NT2/D1 (cell line): ENCODE measurements at regions not wholly inside any gene's neighbourhood (a gene's known extent, or its start where the extent isn't known, plus 50 kb on each side); places are given as distances from the start of the nearest gene placed in this dataset.

ENCODE experiments used
- DNase-seq: peaks from one replicate; pipeline ENCODE4 v3.0.0-alpha.2; 2011; ENCODE audit warnings: low read depth, low spot score
- H3K27me3 ChIP-seq: 2 replicates; pipeline ENCODE4 v1.6.0; 2011; ENCODE audit warnings: mild to moderate bottlenecking; ENCODE audit not compliant: insufficient read length, insufficient read depth
- H3K36me3 ChIP-seq: 2 replicates; pipeline ENCODE4 v1.6.1; 2011; ENCODE audit warnings: mild to moderate bottlenecking, low read length, mixed read lengths; ENCODE audit not compliant: insufficient read depth, insufficient read length
- H3K4me1 ChIP-seq: 2 replicates; pipeline ENCODE4 v1.5.1; 2011; ENCODE audit not compliant: insufficient read depth, insufficient read length
- H3K4me3 ChIP-seq: 2 replicates; pipeline ENCODE4 v1.5.1; 2011; ENCODE audit warnings: low read depth; ENCODE audit not compliant: insufficient read length
- H3K9ac ChIP-seq: 2 replicates; pipeline ENCODE4 v1.6.0; 2011; ENCODE audit warnings: low read depth; ENCODE audit not compliant: insufficient read length
- H3K9me3 ChIP-seq: 2 replicates; pipeline ENCODE4 v1.5.1; 2011; ENCODE audit warnings: mild to moderate bottlenecking, low read length; ENCODE audit not compliant: insufficient read depth
- SUZ12 ChIP-seq: IDR thresholded peaks from 2 replicates; pipeline ENCODE4 v1.6.1; 2011; ENCODE audit not compliant: insufficient read length, insufficient read depth; ENCODE audit errors: extremely low read depth
- YY1 ChIP-seq: IDR thresholded peaks from 2 replicates; pipeline ENCODE4 v1.6.1; 2011; ENCODE audit not compliant: insufficient read length, insufficient read depth
- ZNF274 ChIP-seq: IDR thresholded peaks from 2 replicates; pipeline ENCODE4 v1.6.1; 2011; ENCODE audit warnings: mild to moderate bottlenecking, low read depth, low read length

GRCh38 chr12:131383291-131383690 is 327.6 kb upstream of the SFSWAP start:
- DNase-seq: no peak
- no peaks in the 10 kb centered on the region for H3K9me3 ChIP-seq

DNA sequence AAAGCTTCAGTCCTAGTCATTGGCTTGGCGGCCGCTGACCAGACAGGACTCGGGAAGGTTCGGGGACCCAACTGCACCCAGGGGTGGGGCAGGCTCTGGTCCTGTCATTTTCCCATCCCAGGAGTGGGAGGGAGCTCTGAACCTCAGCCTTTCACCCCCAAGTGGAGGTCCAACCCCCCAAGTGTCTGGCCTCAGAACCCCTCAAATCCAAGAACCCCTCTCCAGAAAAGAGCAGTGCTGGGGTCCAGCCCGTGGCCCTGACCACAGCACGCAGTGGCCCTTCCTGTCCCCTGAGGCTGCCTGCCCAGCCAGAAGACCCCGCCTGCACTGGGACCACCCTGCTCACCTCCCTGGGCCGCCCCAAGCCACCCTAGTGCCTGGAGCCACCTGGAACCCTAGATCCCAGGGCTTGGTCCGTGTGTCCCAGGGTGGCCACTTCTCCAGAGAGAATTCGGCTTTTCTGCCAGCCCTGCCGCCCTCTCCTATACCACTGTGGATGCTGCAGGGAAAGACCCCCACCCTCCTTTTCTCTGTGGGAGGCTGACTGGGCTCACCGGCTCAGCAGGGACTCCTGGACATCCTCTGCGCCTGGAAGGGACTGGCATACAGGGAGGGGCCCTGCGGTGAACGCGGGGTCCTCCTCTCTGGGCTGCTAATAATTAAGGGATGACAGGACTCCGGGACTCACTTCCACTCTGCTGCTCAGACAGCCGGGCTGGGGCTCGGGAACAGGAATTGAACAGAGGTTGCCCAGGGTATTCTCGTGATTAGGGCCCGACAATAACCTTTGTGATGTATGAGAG is 326.9 kb upstream of the SFSWAP start:
- no peaks in the 10 kb centered on the region for H3K27me3 ChIP-seq
- TF ChIP-seq SUZ12 (no peak), ZNF274 (no peak), YY1 (no peak)
- H3K36me3 ChIP-seq: no peaks in the 10 kb centered on the region
- no peak overlapping the region for H3K4me3 ChIP-seq
- no peak for DNase-seq
- H3K9me3 ChIP-seq: no peaks in the 10 kb centered on the region
- H3K4me1 ChIP-seq: peaks cover 29% of the 10 kb centered on the region
- H3K9ac ChIP-seq: no peak overlapping the region

More at GRCh38 chr12:131383291-131383690, 327.6 kb upstream of the SFSWAP start:
- no peaks in the 10 kb centered on the region for H3K36me3 ChIP-seq
- H3K27me3 ChIP-seq: no peaks in the 10 kb centered on the region
- H3K9ac ChIP-seq: no peak overlapping the region
- TF ChIP-seq ZNF274: no peak
- TF ChIP-seq SUZ12: no peak
- H3K4me1 ChIP-seq: peaks cover 26% of the 10 kb centered on the region
- H3K4me3 ChIP-seq: no peak overlapping the region

DNA sequence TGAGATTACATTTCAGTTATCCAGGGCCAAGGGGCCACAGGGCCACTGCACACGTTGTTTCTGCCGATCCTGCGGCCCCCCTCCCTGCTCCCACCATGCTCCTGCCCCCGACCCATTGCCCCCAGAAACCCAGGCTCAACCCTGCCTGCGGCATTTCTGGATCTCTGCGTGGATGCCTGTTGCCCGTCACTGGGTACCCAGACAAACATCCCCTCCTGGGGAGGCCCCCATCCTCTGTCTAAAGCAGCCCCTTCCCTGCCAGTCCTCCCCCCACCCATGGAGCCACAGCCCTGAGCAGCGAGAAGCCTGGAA is 326.4 kb upstream of the SFSWAP start:
- no peak for TF ChIP-seq YY1
- Histone ChIP-seq H3K9ac (no peak overlapping the region), H3K9me3 (no peaks in the 10 kb centered on the region), H3K4me1 (peaks cover 29% of the 10 kb centered on the region), H3K36me3 (no peaks in the 10 kb centered on the region), H3K4me3 (no peak overlapping the region), H3K27me3 (no peaks in the 10 kb centered on the region)
- no peak for DNase-seq

DNA sequence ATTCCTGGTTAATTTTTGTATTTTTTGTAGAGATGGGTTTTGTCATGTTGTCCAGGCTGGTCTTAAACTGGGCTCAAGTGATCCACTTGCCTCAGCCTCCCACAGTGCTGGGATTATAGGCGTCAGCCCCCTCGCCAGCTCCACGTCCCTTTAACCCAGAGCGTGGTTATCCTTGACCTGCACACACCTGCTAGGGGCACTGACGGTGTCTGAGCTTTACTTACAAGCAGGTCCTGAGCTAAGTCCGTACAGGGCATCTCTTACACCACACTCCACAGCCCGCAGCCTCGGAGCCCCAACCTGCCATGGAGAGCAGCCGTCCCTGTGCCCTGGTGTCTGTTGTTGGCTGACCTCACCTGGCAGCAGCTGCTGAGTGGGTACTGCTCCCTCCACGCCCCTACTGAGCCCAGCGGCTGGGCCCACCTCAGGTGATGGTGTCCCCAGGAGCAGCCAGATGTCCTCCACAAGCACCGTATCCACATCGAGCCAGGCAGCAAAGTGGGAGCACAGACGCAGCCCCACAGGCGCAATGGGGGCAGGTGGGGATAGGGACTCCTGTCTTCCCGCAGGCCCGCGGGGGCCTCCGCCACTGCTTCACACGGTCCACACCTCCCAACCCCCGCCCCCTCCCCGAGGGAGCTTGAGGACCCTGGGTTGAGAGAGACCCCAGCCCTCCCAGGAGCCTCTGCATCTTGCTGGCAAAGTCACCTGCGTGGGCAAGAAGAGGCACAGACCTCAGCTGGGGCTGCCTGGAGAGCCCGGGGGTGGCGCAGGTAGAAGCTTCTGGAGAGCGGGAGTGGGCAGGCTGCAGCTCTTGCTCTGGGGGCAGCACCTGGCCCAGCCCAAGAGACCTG is 325.4 kb upstream of the SFSWAP start:
- H3K9ac ChIP-seq: no peak overlapping the region
- TF ChIP-seq SUZ12: no peak
- TF ChIP-seq YY1: no peak
- no peak for TF ChIP-seq ZNF274
- H3K4me3 ChIP-seq: no peak overlapping the region
- no peaks in the 10 kb centered on the region for H3K9me3 ChIP-seq
- H3K27me3 ChIP-seq: no peaks in the 10 kb centered on the region
- H3K36me3 ChIP-seq: no peaks in the 10 kb centered on the region
- H3K4me1 ChIP-seq: peaks cover 25% of the 10 kb centered on the region
- no peak for DNase-seq

DNA sequence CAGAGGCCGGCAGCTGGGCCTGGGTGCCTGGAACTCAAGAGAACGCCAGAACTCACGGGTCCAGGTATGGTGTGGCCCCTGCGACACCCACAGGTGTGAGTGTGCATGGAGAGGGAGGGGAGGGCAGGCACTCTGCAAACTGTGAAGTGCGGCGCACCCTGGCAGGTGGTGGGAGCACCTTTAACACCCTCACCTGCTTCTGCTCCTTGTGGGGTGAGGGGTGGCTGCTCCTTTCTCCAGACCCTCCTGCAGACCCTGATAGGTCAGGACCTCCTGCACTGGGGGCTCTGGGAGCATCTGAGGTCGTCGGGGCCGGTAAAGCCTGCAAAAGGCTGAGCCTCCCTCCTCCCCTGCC is 324.7 kb upstream of the SFSWAP start:
- no peak for DNase-seq
- H3K4me1 ChIP-seq: peaks cover 21% of the 10 kb centered on the region

DNA sequence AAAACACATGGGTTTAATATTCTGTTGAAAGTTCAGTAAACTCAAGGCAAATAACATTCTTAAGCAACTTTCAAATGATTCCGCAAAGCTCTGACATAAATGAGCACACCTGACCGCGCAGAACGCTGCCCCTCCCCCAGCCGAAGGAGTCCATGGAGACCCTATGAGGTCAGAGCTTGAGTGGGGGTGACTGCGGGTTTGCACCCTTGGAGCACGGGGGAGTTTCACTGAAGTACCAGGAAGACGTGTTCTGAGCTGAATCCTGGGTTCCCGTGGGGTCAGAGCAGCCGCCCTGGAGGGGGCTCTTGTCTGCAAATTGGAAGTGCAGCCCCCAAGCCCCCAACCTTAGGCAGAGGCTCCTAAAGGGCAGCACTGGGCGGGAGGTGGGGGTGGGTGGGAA is 324.1 kb upstream of the SFSWAP start:
- no peaks in the 10 kb centered on the region for H3K36me3 ChIP-seq
- no peaks in the 10 kb centered on the region for H3K27me3 ChIP-seq
- no peak for TF ChIP-seq SUZ12
- TF ChIP-seq ZNF274: no peak
- no peak for TF ChIP-seq YY1
- H3K4me1 ChIP-seq: peaks cover 17% of the 10 kb centered on the region
- no peaks in the 10 kb centered on the region for H3K9me3 ChIP-seq
- no peak overlapping the region for H3K9ac ChIP-seq
- H3K4me3 ChIP-seq: no peak overlapping the region
- DNase-seq: no peak

More for the DNA sequence above, 324.7 kb upstream of the SFSWAP start:
- H3K4me3 ChIP-seq: no peak overlapping the region
- H3K36me3 ChIP-seq: no peaks in the 10 kb centered on the region
- no peak overlapping the region for H3K9ac ChIP-seq
- no peak for TF ChIP-seq YY1
- no peak for TF ChIP-seq SUZ12
- no peak for TF ChIP-seq ZNF274
- no peaks in the 10 kb centered on the region for H3K27me3 ChIP-seq
- H3K9me3 ChIP-seq: no peaks in the 10 kb centered on the region
